Caco-2 (cell line): ENCODE measurements at regions not wholly inside any gene's neighbourhood (a gene's known extent, or its start where the extent isn't known, plus 50 kb on each side); places are given as distances from the start of the nearest gene placed in this dataset.
"Not testable (repeated sequence)": the region's sequence is repeated elsewhere in the genome, so short reads cannot be mapped to it uniquely, and the experiment has no call there.

Source experiments
- BruUV-seq: library from RNA; stranded (reverse); fragments of 400-500 nt; replicated peaks from 2 replicates; lab custom pipeline; 2021; lab: Mats Ljungman, UMichigan
- CTCF ChIA-PET: fragments of 300-600 bp; sonication (Branson Sonifier 250); formaldehyde crosslinking; loops from one replicate; lab custom pipeline; 2022; ENCODE audit warnings: antibody characterized with exemption; lab: Charles Lee
- POLR2A ChIA-PET: fragments of 300-600 bp; sonication (Branson Sonifier 250); formaldehyde crosslinking; loops from one replicate; lab custom pipeline; 2022; ENCODE audit warnings: antibody characterized with exemption; lab: Charles Lee
- DNase-seq, 2 experiments: peaks; one replicate each; pipeline versions ENCODE4 v3.0.0 to v3.0.0-alpha.2; 2020 to 2022
- H3K27me3 ChIP-seq: replicated peaks from 2 replicates; pipeline ENCODE4 v1.6.0; 2011; ENCODE audit warnings: low read length; ENCODE audit not compliant: control insufficient read depth, insufficient read depth
- H3K36me3 ChIP-seq: 2 replicates; pipeline ENCODE4 v1.5.1; 2011; ENCODE audit warnings: low read length; ENCODE audit not compliant: control insufficient read depth, insufficient read depth
- H3K4me1 ChIP-seq: fragments of 250-450 bp; sonication (Bioruptor Pico); 2 replicates; pipeline ENCODE4 v1.5.1; 2020; ENCODE audit warnings: mild to moderate bottlenecking
- H3K4me3 ChIP-seq: 2 replicates; pipeline ENCODE4 v1.5.1; 2011; ENCODE audit warnings: low read depth, mild to moderate bottlenecking, control low read depth, low read length
- H3K9me3 ChIP-seq: fragments of 250-450 bp; sonication (Bioruptor Pico); 2 replicates; pipeline ENCODE4 v1.5.1; 2020; ENCODE audit warnings: mild to moderate bottlenecking, moderate library complexity
- H3K27ac Mint-ChIP-seq: one replicate; pipeline ENCODE4 v1.8.0; 2022; ENCODE audit warnings: mixed read lengths; ENCODE audit not compliant: unreplicated experiment
- H3K27me3 Mint-ChIP-seq: one replicate; pipeline ENCODE4 v1.8.0; 2022; ENCODE audit warnings: mixed read lengths; ENCODE audit not compliant: insufficient read depth, unreplicated experiment
- H3K36me3 Mint-ChIP-seq: one replicate; pipeline ENCODE4 v1.8.0; 2022; ENCODE audit warnings: mild to moderate bottlenecking, mixed read lengths; ENCODE audit not compliant: insufficient read depth, unreplicated experiment
- H3K4me1 Mint-ChIP-seq: one replicate; pipeline ENCODE4 v1.8.0; 2022; ENCODE audit warnings: low read depth, mixed read lengths; ENCODE audit not compliant: unreplicated experiment
- H3K4me3 Mint-ChIP-seq: one replicate; pipeline ENCODE4 v1.8.0; 2022; ENCODE audit warnings: mild to moderate bottlenecking, moderate library complexity, mixed read lengths; ENCODE audit not compliant: unreplicated experiment
- H3K9me3 Mint-ChIP-seq: one replicate; pipeline ENCODE4 v1.8.0; 2022; ENCODE audit warnings: mixed read lengths; ENCODE audit not compliant: unreplicated experiment
- CTCF ChIP-seq, 2 experiments: fragments of 200-600 bp in 1 of 2; IDR thresholded peaks; 1 replicate in 1 of 2; 2 replicates in 1 of 2; pipeline versions ENCODE4 v1.5.1 to v1.8.0; 2011 to 2022; ENCODE audit warnings: antibody characterized with exemption in 1 of 2, control low read depth in 1 of 2, inconsistent platforms in 1 of 2, low read depth in 1 of 2, low read length in 1 of 2, mild to moderate bottlenecking in 1 of 2, moderate library complexity in 1 of 2; ENCODE audit not compliant: insufficient read depth in 1 of 2, severe bottlenecking in 1 of 2, unreplicated experiment in 1 of 2
- intact Hi-C: fragments of 100-400 bp; cut with micrococcal nuclease; formaldehyde crosslinking; loops from one replicate; pipeline ENCODE4 v1.10.0; 2022; ENCODE audit not compliant: unreplicated experiment

GRCh38 chr2:145530653-145531052 is 1010.7 kb upstream of the ZEB2 start:
- TF ChIP-seq CTCF (IDR thresholded peaks at IDR 0.05; ENCODE audit: insufficient read depth in 1 of 2, low read depth in 1 of 2, low read length in 1 of 2, severe bottlenecking in 1 of 2, unreplicated experiment in 1 of 2) = no peak
- no peak for DNase-seq
- no peaks in the 10 kb centered on the region for H3K27me3 ChIP-seq
- intact Hi-C loops = no loop called here
- Mint-ChIP-seq H3K27ac (no peak overlapping the region), H3K27me3 (no peaks in the 10 kb centered on the region), H3K4me1 (no peaks in the 10 kb centered on the region), H3K9me3 (no peaks in the 10 kb centered on the region), H3K36me3 (no peaks in the 10 kb centered on the region), H3K4me3 (no peak overlapping the region)
- H3K4me1 ChIP-seq = no peaks in the 10 kb centered on the region
- H3K9me3 ChIP-seq = no peaks in the 10 kb centered on the region
- H3K4me3 ChIP-seq = no peak overlapping the region
- no TSS peak for BruUV-seq
- POLR2A ChIA-PET = no interaction called here
- CTCF ChIA-PET = no interaction called here
- no peaks in the 10 kb centered on the region for H3K36me3 ChIP-seq

GRCh38 chr2:145524836-145525235 is 1004.9 kb upstream of the ZEB2 start:
- no peak overlapping the region for H3K4me3 Mint-ChIP-seq
- H3K4me1 ChIP-seq = no peaks in the 10 kb centered on the region
- no peaks in the 10 kb centered on the region for H3K36me3 Mint-ChIP-seq
- H3K4me3 ChIP-seq = no peak overlapping the region
- H3K27me3 ChIP-seq = no peaks in the 10 kb centered on the region
- no peaks in the 10 kb centered on the region for H3K9me3 ChIP-seq
- ChIA-PET CTCF (no interaction called here), POLR2A (no interaction called here)
- H3K9me3 Mint-ChIP-seq = no peaks in the 10 kb centered on the region
- TF ChIP-seq CTCF (IDR thresholded peaks at IDR 0.05; ENCODE audit: insufficient read depth in 1 of 2, low read depth in 1 of 2, low read length in 1 of 2, severe bottlenecking in 1 of 2, unreplicated experiment in 1 of 2) = no peak
- H3K4me1 Mint-ChIP-seq = no peaks in the 10 kb centered on the region
- no peak overlapping the region for H3K27ac Mint-ChIP-seq
- no peaks in the 10 kb centered on the region for H3K36me3 ChIP-seq
- intact Hi-C loops = no loop called here
- H3K27me3 Mint-ChIP-seq = peaks cover 3% of the 10 kb centered on the region
- DNase-seq = no peak
- BruUV-seq = no TSS peak

- ChIA-PET POLR2A (no interaction called here), CTCF (no interaction called here)
- Mint-ChIP-seq H3K4me1 (no peaks in the 10 kb centered on the region), H3K27me3 (peaks cover 3% of the 10 kb centered on the region), H3K27ac (no peak overlapping the region), H3K9me3 (no peaks in the 10 kb centered on the region), H3K36me3 (no peaks in the 10 kb centered on the region), H3K4me3 (no peak overlapping the region)
- Histone ChIP-seq H3K27me3 (no peaks in the 10 kb centered on the region), H3K4me1 (no peaks in the 10 kb centered on the region), H3K4me3 (no peak overlapping the region), H3K36me3 (no peaks in the 10 kb centered on the region), H3K9me3 (no peaks in the 10 kb centered on the region)
- TF ChIP-seq CTCF (IDR thresholded peaks at IDR 0.05; ENCODE audit: insufficient read depth in 1 of 2, low read depth in 1 of 2, low read length in 1 of 2, severe bottlenecking in 1 of 2, unreplicated experiment in 1 of 2) = no peak
- DNase-seq = no peak
- no TSS peak for BruUV-seq
- intact Hi-C loops = no loop called here
Measured at GRCh38 chr2:145524303-145524702, 1004.4 kb upstream of the ZEB2 start.

- H3K36me3 ChIP-seq, CTCF ChIA-PET, H3K9me3 ChIP-seq, POLR2A ChIA-PET, H3K36me3 Mint-ChIP-seq, H3K27ac Mint-ChIP-seq, BruUV-seq, intact Hi-C loops, H3K4me1 Mint-ChIP-seq, H3K4me3 Mint-ChIP-seq, H3K4me3 ChIP-seq, H3K27me3 Mint-ChIP-seq, DNase-seq, H3K27me3 ChIP-seq, H3K9me3 Mint-ChIP-seq, H3K4me1 ChIP-seq: not testable (repeated sequence)
Measured at GRCh38 chr2:145519254-145519653, 999.3 kb upstream of the ZEB2 start.
